ENCODE measurements at regions not wholly inside any gene's neighbourhood (a gene's known extent, or its start where the extent isn't known, plus 50 kb on each side); places are given as distances from the start of the nearest gene placed in this dataset.

GRCh38 chr5:173786286-173787187 is 101.6 kb upstream of the CPEB4 start:
- no peak overlapping the region for H3K4me3 Mint-ChIP-seq
- H3K27ac Mint-ChIP-seq: no peak overlapping the region
- H3K27me3 Mint-ChIP-seq (ENCODE audit: low read depth in 3 of 3): peaks cover 3 to 5% (median 4%) of the 10 kb centered on the region in 3 donors
- no peaks in the 10 kb centered on the region for H3K9me3 Mint-ChIP-seq
- H3K4me1 Mint-ChIP-seq: peaks cover 8 to 10% of the 10 kb centered on the region in 2 donors
- no peaks in the 10 kb centered on the region for H3K36me3 Mint-ChIP-seq
- DNase-seq: no peak

GRCh38 chr5:173789031-173789920 is 98.9 kb upstream of the CPEB4 start:
- H3K27me3 Mint-ChIP-seq (ENCODE audit: low read depth in 3 of 3): peaks cover 2 to 4% (median 3%) of the 10 kb centered on the region in 3 donors
- H3K4me3 Mint-ChIP-seq: no peak overlapping the region
- H3K9me3 Mint-ChIP-seq: no peaks in the 10 kb centered on the region
- no peak overlapping the region for H3K27ac Mint-ChIP-seq
- DNase-seq: no peak
- no peaks in the 10 kb centered on the region for H3K36me3 Mint-ChIP-seq
- no peaks in the 10 kb centered on the region for H3K4me1 Mint-ChIP-seq

GRCh38 chr5:173790177-173790719 is 97.9 kb upstream of the CPEB4 start:
- no peak for DNase-seq
- Mint-ChIP-seq H3K27me3 (ENCODE audit: low read depth in 3 of 3) (peaks cover 2 to 4% (median 3%) of the 10 kb centered on the region in 3 donors), H3K9me3 (no peaks in the 10 kb centered on the region), H3K36me3 (no peaks in the 10 kb centered on the region), H3K27ac (no peak overlapping the region), H3K4me3 (no peak overlapping the region), H3K4me1 (no peaks in the 10 kb centered on the region)

- Mint-ChIP-seq H3K27me3 (ENCODE audit: low read depth in 3 of 3) (peaks cover 2 to 5% (median 2%) of the 10 kb centered on the region in 3 donors), H3K27ac (no peak overlapping the region), H3K4me3 (no peak overlapping the region), H3K4me1 (no peaks in the 10 kb centered on the region), H3K36me3 (no peaks in the 10 kb centered on the region), H3K9me3 (no peaks in the 10 kb centered on the region)
- DNase-seq: no peak
Observed at GRCh38 chr5:173790836-173791546, 97.2 kb upstream of the CPEB4 start.

- H3K4me3 Mint-ChIP-seq: no peak overlapping the region
- no peaks in the 10 kb centered on the region for H3K9me3 Mint-ChIP-seq
- no peaks in the 10 kb centered on the region for H3K4me1 Mint-ChIP-seq
- no peaks in the 10 kb centered on the region for H3K36me3 Mint-ChIP-seq
- H3K27ac Mint-ChIP-seq: no peak overlapping the region
- no peak for DNase-seq
- peaks cover 2% of the 10 kb centered on the region in 3 donors for H3K27me3 Mint-ChIP-seq (ENCODE audit: low read depth in 3 of 3)
Observed at GRCh38 chr5:173791878-173792277, 96.3 kb upstream of the CPEB4 start.

- DNase-seq: no peak
- Mint-ChIP-seq H3K27ac (no peak overlapping the region), H3K36me3 (no peaks in the 10 kb centered on the region), H3K27me3 (ENCODE audit: low read depth in 3 of 3) (peaks cover 0 to 3% (median 2%) of the 10 kb centered on the region in 3 donors), H3K4me3 (no peak overlapping the region), H3K4me1 (no peaks in the 10 kb centered on the region), H3K9me3 (no peaks in the 10 kb centered on the region)
Observed at GRCh38 chr5:173792781-173793547, 95.2 kb upstream of the CPEB4 start.

- DNase-seq: no peak
- Mint-ChIP-seq H3K4me3 (no peak overlapping the region), H3K27me3 (ENCODE audit: low read depth in 3 of 3) (peaks cover 0 to 5% (median 4%) of the 10 kb centered on the region in 3 donors), H3K27ac (no peak overlapping the region), H3K4me1 (no peaks in the 10 kb centered on the region), H3K9me3 (no peaks in the 10 kb centered on the region), H3K36me3 (no peaks in the 10 kb centered on the region)
Observed at GRCh38 chr5:173793648-173794548, 94.3 kb upstream of the CPEB4 start.

GRCh38 chr5:173794901-173795416 is 93.2 kb upstream of the CPEB4 start:
- Mint-ChIP-seq H3K27ac (no peak overlapping the region), H3K27me3 (ENCODE audit: low read depth in 3 of 3) (peaks cover 0 to 7% (median 4%) of the 10 kb centered on the region in 3 donors), H3K9me3 (peaks cover 0 to 2% (median 0%) of the 10 kb centered on the region in 6 donors), H3K4me3 (no peak overlapping the region), H3K4me1 (no peaks in the 10 kb centered on the region), H3K36me3 (no peaks in the 10 kb centered on the region)
- DNase-seq: no peak

GRCh38 chr5:173795601-173796000 is 92.5 kb upstream of the CPEB4 start:
- H3K27me3 Mint-ChIP-seq (ENCODE audit: low read depth in 3 of 3): peaks cover 0 to 7% (median 4%) of the 10 kb centered on the region in 3 donors
- no peak for DNase-seq
- H3K4me1 Mint-ChIP-seq: no peaks in the 10 kb centered on the region
- H3K9me3 Mint-ChIP-seq: peaks cover 0 to 2% (median 0%) of the 10 kb centered on the region in 6 donors
- H3K4me3 Mint-ChIP-seq: no peak overlapping the region
- H3K27ac Mint-ChIP-seq: no peak overlapping the region
- H3K36me3 Mint-ChIP-seq: no peaks in the 10 kb centered on the region

- Mint-ChIP-seq H3K36me3 (no peaks in the 10 kb centered on the region), H3K4me3 (no peak overlapping the region), H3K27me3 (ENCODE audit: low read depth in 3 of 3) (peaks cover 0 to 7% (median 6%) of the 10 kb centered on the region in 3 donors), H3K9me3 (peaks cover 0 to 2% (median 0%) of the 10 kb centered on the region in 6 donors), H3K27ac (no peak overlapping the region), H3K4me1 (no peaks in the 10 kb centered on the region)
- no peak for DNase-seq
Observed at GRCh38 chr5:173796721-173797495, 91.2 kb upstream of the CPEB4 start.

- Mint-ChIP-seq H3K27ac (no peak overlapping the region), H3K4me3 (no peak overlapping the region), H3K36me3 (no peaks in the 10 kb centered on the region), H3K9me3 (peaks cover 0 to 2% (median 0%) of the 10 kb centered on the region in 6 donors), H3K4me1 (no peaks in the 10 kb centered on the region), H3K27me3 (ENCODE audit: low read depth in 3 of 3) (peaks cover 0 to 8% (median 7%) of the 10 kb centered on the region in 3 donors)
- no peak for DNase-seq
Observed at GRCh38 chr5:173798127-173798810, 89.9 kb upstream of the CPEB4 start.
